HepG2 (cell line): ENCODE measurements at regions not wholly inside any gene's neighbourhood (a gene's known extent, or its start where the extent isn't known, plus 50 kb on each side); places are given as distances from the start of the nearest gene placed in this dataset.

Experiments used
- ATAC-seq: fragments of 200-7000 bp; cut with Tn5 transposase; 3 replicates; pipeline ENCODE4 v1.9.1; 2020; ENCODE audit warnings: mild to moderate bottlenecking, moderate library complexity
- BruUV-seq: library from RNA; stranded (reverse); fragments of 400-500 nt; replicated peaks from 2 replicates; lab custom pipeline; 2021; lab: Mats Ljungman, UMichigan
- CTCF ChIA-PET: fragments of 300-600 bp; formaldehyde crosslinking; extraction: SDS; loops from one replicate; lab custom pipeline; 2021; ENCODE audit warnings: low total read pairs, inconsistent platforms, low intra/inter-chr PET ratio; lab: Yijun Ruan, JAX
- POLR2A ChIA-PET: fragments of 350-600 bp; sonication (Branson Sonifier 250); formaldehyde crosslinking; loops from one replicate; lab custom pipeline; 2020; ENCODE audit warnings: antibody characterized with exemption, inconsistent platforms; lab: Yijun Ruan, JAX
- DNase-seq: peaks from one replicate; pipeline ENCODE4 v3.0.0-alpha.2; 2015; ENCODE audit warnings: low spot score
- FAIRE-seq: peaks from 3 replicates; lab custom pipeline; 2011; peaks lifted over from hg19 to GRCh38; lab: Jason Lieb, UNC
- H2AFZ ChIP-seq: one replicate; pipeline ENCODE4 v1.6.1; 2011; ENCODE audit warnings: low read length, inconsistent platforms
- H3K27ac ChIP-seq: fragments of 300-600 bp; 3 replicates; pipeline ENCODE4 v1.8.0; 2011; ENCODE audit warnings: mixed run types, mild to moderate bottlenecking, mixed read lengths, low read length, inconsistent platforms; ENCODE audit not compliant: insufficient read depth; ENCODE audit errors: extremely low read length
- H3K27me3 ChIP-seq, 2 experiments: fragments of 200-600 bp in 1 of 2; 2 replicates in 1 of 2; 3 replicates in 1 of 2; pipeline versions ENCODE4 v1.6.0 to v1.8.0; 2011; ENCODE audit warnings: low read length in 2 of 2, mild to moderate bottlenecking in 2 of 2, moderate library complexity in 2 of 2, inconsistent platforms in 1 of 2; ENCODE audit not compliant: insufficient read depth in 2 of 2, control insufficient read depth in 1 of 2
- H3K36me3 ChIP-seq, 2 experiments: fragments of 200-600 bp in 1 of 2; replicated peaks in 1 of 2; 2 replicates in 1 of 2; 3 replicates in 1 of 2; pipeline versions ENCODE4 v1.5.1 to v1.8.0; 2011; ENCODE audit warnings: low read length in 2 of 2, inconsistent platforms in 1 of 2; ENCODE audit not compliant: insufficient read depth in 2 of 2, control insufficient read depth in 1 of 2
- H3K4me1 ChIP-seq: 2 replicates; pipeline ENCODE4 v1.5.1; 2012; ENCODE audit warnings: low read length, inconsistent platforms; ENCODE audit not compliant: insufficient read depth
- H3K4me2 ChIP-seq: 2 replicates; pipeline ENCODE4 v1.6.0; 2011; ENCODE audit warnings: low read depth, low read length, inconsistent platforms
- H3K4me3 ChIP-seq, 3 experiments: fragments of 200-600 bp in 1 of 3; sonication (generic), shearing (Covaris generic) in 1 of 3; replicated peaks in 1 of 3; 2 replicates each; pipeline ENCODE4 v1.5.1; 2011 to 2016; ENCODE audit warnings: low read length in 3 of 3, inconsistent platforms in 2 of 3, low read depth in 2 of 3, mild to moderate bottlenecking in 2 of 3, control low read depth in 1 of 3, mixed read lengths in 1 of 3; ENCODE audit not compliant: insufficient read depth in 1 of 3
- H3K79me2 ChIP-seq: one replicate; pipeline ENCODE4 v1.6.1; 2011; ENCODE audit warnings: low read length, inconsistent platforms; ENCODE audit not compliant: insufficient read depth
- H3K9ac ChIP-seq: 2 replicates; pipeline ENCODE4 v1.6.0; 2011; ENCODE audit warnings: mild to moderate bottlenecking, low read depth, low read length, inconsistent platforms; ENCODE audit not compliant: insufficient read depth
- H3K9me3 ChIP-seq: 2 replicates; pipeline ENCODE4 v1.5.1; 2012; ENCODE audit warnings: mild to moderate bottlenecking, low read length
- H4K20me1 ChIP-seq: 2 replicates; pipeline ENCODE4 v1.6.0; 2011; ENCODE audit warnings: inconsistent platforms, mild to moderate bottlenecking, low read length, moderate library complexity; ENCODE audit not compliant: insufficient read depth
- CCAR2 ChIP-seq: fragments of 200-400 bp; formaldehyde crosslinking; optimal IDR thresholded peaks from 2 replicates; pipeline ENCODE3; 2018; ENCODE audit warnings: low read depth, mild to moderate bottlenecking, low read length, moderate library complexity
- ELF1 ChIP-seq: sonication (generic); formaldehyde crosslinking; IDR thresholded peaks from 2 replicates; pipeline ENCODE4 v1.4.0; 2020; ENCODE audit warnings: missing genetic modification reagents
- ETV6 ChIP-seq: sonication (generic); formaldehyde crosslinking; conservative IDR thresholded peaks from 2 replicates; pipeline ENCODE4 v1.4.0; 2020; ENCODE audit warnings: missing genetic modification reagents
- HNF4G ChIP-seq, 2 experiments: sonication (generic) in 1 of 2; formaldehyde crosslinking in 1 of 2; IDR thresholded peaks; 2 replicates each; pipeline versions ENCODE4 v1.4.0 to v1.6.1; 2011 to 2020; ENCODE audit warnings: borderline replicate concordance in 2 of 2, low read depth in 2 of 2, mild to moderate bottlenecking in 2 of 2, low read length in 1 of 2, missing genetic modification reagents in 1 of 2, moderate library complexity in 1 of 2
- MTF2 ChIP-seq: sonication (generic); formaldehyde crosslinking; IDR thresholded peaks from 2 replicates; pipeline ENCODE4 v1.5.0; 2020; ENCODE audit warnings: missing genetic modification reagents, borderline replicate concordance
- NFE2L1 ChIP-seq: sonication (generic); formaldehyde crosslinking; IDR thresholded peaks from 2 replicates; pipeline ENCODE4 v1.4.0; 2020; ENCODE audit warnings: missing genetic modification reagents, mild to moderate bottlenecking, borderline replicate concordance
- NONO ChIP-seq, 2 experiments: fragments of 450-650 bp in 1 of 2; sonication (generic) in 1 of 2; formaldehyde crosslinking in 1 of 2; IDR thresholded peaks in 1 of 2; conservative IDR thresholded peaks in 1 of 2; 2 replicates each; pipeline versions ENCODE4 v1.6.1 to v1.8.0; 2017 to 2022; ENCODE audit warnings: mild to moderate bottlenecking in 1 of 2, missing genetic modification reagents in 1 of 2, moderate library complexity in 1 of 2
- PCBP1 ChIP-seq: fragments of 200-400 bp; formaldehyde crosslinking; IDR thresholded peaks from 2 replicates; pipeline ENCODE4 v1.6.1; 2017; ENCODE audit warnings: mild to moderate bottlenecking, low read depth, low read length, borderline replicate concordance
- PLRG1 ChIP-seq: fragments of 450-650 bp; conservative IDR thresholded peaks from 2 replicates; pipeline ENCODE4 v1.6.1; 2016
- PRMT3 ChIP-seq: sonication (generic); formaldehyde crosslinking; IDR thresholded peaks from 2 replicates; pipeline ENCODE4 v1.8.1; 2022; ENCODE audit warnings: low read depth, mild to moderate bottlenecking, moderate library complexity, missing genetic modification reagents, borderline replicate concordance
- RBAK ChIP-seq: sonication (generic); formaldehyde crosslinking; IDR thresholded peaks from 2 replicates; pipeline ENCODE4 v1.5.1; 2020; ENCODE audit warnings: mild to moderate bottlenecking, missing genetic modification reagents
- SKIL ChIP-seq: sonication (generic); formaldehyde crosslinking; IDR thresholded peaks from 2 replicates; pipeline ENCODE4 v1.8.0; 2022; ENCODE audit warnings: missing genetic modification reagents, mild to moderate bottlenecking, moderate library complexity, borderline replicate concordance
- THAP9 ChIP-seq: sonication (generic); formaldehyde crosslinking; IDR thresholded peaks from 2 replicates; pipeline ENCODE4; 2020; ENCODE audit warnings: missing genetic modification reagents, mild to moderate bottlenecking, borderline replicate concordance
- YEATS4 ChIP-seq: sonication (generic); formaldehyde crosslinking; IDR thresholded peaks from 2 replicates; pipeline ENCODE4 v1.4.0; 2020; ENCODE audit warnings: missing genetic modification reagents, borderline replicate concordance
- ZNF30 ChIP-seq: sonication (generic); formaldehyde crosslinking; IDR thresholded peaks from 2 replicates; pipeline ENCODE4 v1.5.0; 2020; ENCODE audit warnings: mild to moderate bottlenecking, missing genetic modification reagents
- ZNF775 ChIP-seq: sonication (generic); formaldehyde crosslinking; IDR thresholded peaks from 2 replicates; pipeline ENCODE4 v1.4.0; 2020; ENCODE audit warnings: missing genetic modification reagents, mild to moderate bottlenecking, moderate library complexity, borderline replicate concordance
- WGBS: methylation state at CpG from one replicate; pipeline ENCODE4 v1.1.6; 2017; ENCODE audit warnings: low lambda C conversion rate; 5-methylcytosine and 5-hydroxymethylcytosine counted together
- in situ Hi-C: cut with HindIII; loops from 2 replicates; pipeline ENCODE4 v1.10.0; 2017; ENCODE audit warnings: low pct_unique_long_range_greater_than_20kb; ENCODE audit not compliant: extremely low pct_ligation_motif_present
- intact Hi-C: fragments of 100-400 bp; cut with micrococcal nuclease; formaldehyde crosslinking; loops from one replicate; pipeline ENCODE4 v1.10.0; 2022; ENCODE audit not compliant: unreplicated experiment
- TF ChIP-seq, protein P1 (sequence below): sonication (generic); formaldehyde crosslinking; IDR thresholded peaks from 2 replicates; pipeline ENCODE4 v1.5.0; 2020; ENCODE audit warnings: missing genetic modification reagents

- no peaks in the 10 kb centered on the region for H3K36me3 ChIP-seq
- H3K9me3 ChIP-seq = no peaks in the 10 kb centered on the region
- no peaks in the 10 kb centered on the region for H4K20me1 ChIP-seq
- no TSS peak for BruUV-seq
- H3K4me3 ChIP-seq = no peak overlapping the region
- WGBS = 6% methylated on average over 4 of the region's 6 CpGs
- intact Hi-C loops = loop anchor here (10.0 kb wide), 2 partner anchors 605 to 735 kb away; no protein-coding TSS in a partner anchor
- no peak for DNase-seq
- H3K27me3 ChIP-seq = 0 out of 5 replicates have a peak, but pooled peaks cover 0 to 3% of the 10 kb centered on the region in 2 experiments
- H2AFZ ChIP-seq = no peak overlapping the region
- in situ Hi-C loops = no loop called here
- ATAC-seq = no peak
- no peaks in the 10 kb centered on the region for H3K4me1 ChIP-seq
- no peak overlapping the region for H3K4me2 ChIP-seq
- no peak overlapping the region for H3K27ac ChIP-seq
- no peak for FAIRE-seq
- H3K9ac ChIP-seq = no peak overlapping the region
- no peaks in the 10 kb centered on the region for H3K79me2 ChIP-seq
- POLR2A ChIA-PET = no interaction called here
- CTCF ChIA-PET = no interaction called here
- TF ChIP-seq CCAR2 (no peak), NFE2L1 (CRISPR knock-in tag) (no peak), PCBP1 (no peak), ELF1 (no peak), THAP9 (CRISPR knock-in tag) (no peak), MTF2 (CRISPR knock-in tag) (no peak), PLRG1 (no peak), PRMT3 (CRISPR knock-in tag) (no peak), SKIL (CRISPR knock-in tag) (no peak), NONO (IDR thresholded peaks at IDR 0.05) (no peak), NONO (CRISPR knock-in tag; conservative IDR thresholded peaks at IDR 0.05) (no peak), ZNF775 (CRISPR knock-in tag) (no peak), RBAK (CRISPR knock-in tag) (no peak), ZNF30 (no peak), YEATS4 (CRISPR knock-in tag) (no peak), ETV6 (no peak), HNF4G (IDR thresholded peaks at IDR 0.05; ENCODE audit: borderline replicate concordance, low read depth, low read length) (no peak), HNF4G (CRISPR knock-in tag; IDR thresholded peaks at IDR 0.05; ENCODE audit: borderline replicate concordance, low read depth) (no peak)
- TF ChIP-seq, protein P1, sequence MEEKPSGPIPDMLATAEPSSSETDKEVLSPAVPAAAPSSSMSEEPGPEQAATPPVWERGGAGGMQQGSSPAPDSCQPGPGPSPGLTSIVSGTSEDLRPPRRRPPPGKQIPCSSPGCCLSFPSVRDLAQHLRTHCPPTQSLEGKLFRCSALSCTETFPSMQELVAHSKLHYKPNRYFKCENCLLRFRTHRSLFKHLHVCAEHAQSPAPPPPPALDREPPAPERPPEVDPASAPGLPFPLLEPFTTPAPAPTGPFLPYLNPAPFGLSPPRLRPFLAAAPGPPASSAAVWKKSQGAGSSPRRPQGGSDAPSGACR (CRISPR knock-in tag) = no peak
Observed at GRCh38 chr14:55739967-55740648, 160.1 kb downstream of the KTN1 start.
